ENCODE measurements at regions not wholly inside any gene's neighbourhood (a gene's known extent, or its start where the extent isn't known, plus 50 kb on each side); places are given as distances from the start of the nearest gene placed in this dataset.

DNA sequence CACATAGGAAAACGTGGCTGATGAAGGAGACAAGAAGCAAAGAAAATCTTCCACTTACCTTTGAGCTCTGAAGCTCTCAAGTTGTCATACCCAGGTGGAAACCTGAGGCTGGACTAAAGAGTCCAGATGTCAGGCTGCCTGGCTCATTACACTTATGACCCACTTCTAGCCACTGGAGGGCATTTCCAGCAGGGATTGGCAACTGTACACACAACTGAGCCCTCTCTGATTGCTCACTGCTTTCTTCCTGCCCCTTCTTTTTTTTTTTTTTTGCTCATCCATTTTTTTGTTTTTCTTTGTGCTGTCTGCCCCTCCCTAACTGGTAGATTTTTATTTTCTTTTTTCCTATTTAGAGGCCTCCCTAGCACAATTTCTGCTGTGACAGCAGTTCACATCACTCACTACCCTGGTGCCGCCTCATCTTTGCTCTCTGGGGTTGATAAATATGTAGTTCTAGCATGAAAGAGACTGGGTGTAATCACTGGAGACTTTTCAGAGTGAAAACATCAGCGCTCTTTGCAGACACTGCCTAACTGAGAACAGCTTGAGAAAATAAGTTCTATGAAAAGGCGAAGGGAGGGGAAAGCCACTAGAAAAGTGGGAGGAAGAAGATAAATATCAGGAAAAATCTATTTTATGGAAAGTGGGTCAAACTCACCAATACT, 334.5 kb downstream of the NUF2 start:
- Histone ChIP-seq H3K79me2 (ENCODE audit: control insufficient read depth, insufficient read depth, low read length) (no peaks in the 10 kb centered on the region), H3K9ac (replicated peaks; ENCODE audit: extremely low read depth, insufficient read depth, low read length) (no peak overlapping the region), H3K4me1 (ENCODE audit: control insufficient read depth, extremely low read depth, insufficient read depth, low read length) (no peaks in the 10 kb centered on the region), H4K20me1 (replicated peaks; ENCODE audit: control insufficient read depth, extremely low read depth, insufficient read depth, low read length) (no peaks in the 10 kb centered on the region), H3K4me2 (ENCODE audit: insufficient read depth, low read length) (no peak overlapping the region), H3K27me3 (ENCODE audit: control insufficient read depth in 2 of 2, insufficient read depth in 2 of 2, low read length in 2 of 2) (no peaks in the 10 kb centered on the region), H3K9me1 (replicated peaks; ENCODE audit: control insufficient read depth, extremely low read depth, insufficient read depth, low read length) (no peaks in the 10 kb centered on the region), H2AFZ (ENCODE audit: low read depth, low read length) (no peak overlapping the region), H3K4me3 (replicated peaks in 1 of 3; ENCODE audit: insufficient read depth in 1 of 3, low read depth in 1 of 3, low read length in 3 of 3) (no peak overlapping the region), H3K9me3 (replicated peaks; ENCODE audit: control insufficient read depth, insufficient read depth, low read length) (no peaks in the 10 kb centered on the region), H3K27ac (ENCODE audit: insufficient read depth, low read depth, low read length) (no peak overlapping the region), H3K36me3 (ENCODE audit: control insufficient read depth in 2 of 2, extremely low read depth in 1 of 2, insufficient read depth in 2 of 2, low read length in 2 of 2) (no peaks in the 10 kb centered on the region)
- FAIRE-seq (no peak), DNase-seq (ENCODE audit: low read depth, low spot score) (no peak)
- ChIA-PET POLR2A (no interaction called here), CTCF (no interaction called here)
- intact Hi-C loops (cut with micrococcal nuclease) = no loop called here
- no peak for TF ChIP-seq GATA2 (IDR thresholded peaks at IDR 0.05; ENCODE audit: insufficient read depth, insufficient read length, low read depth, low read length)
- TF ChIP-seq, protein P1, sequence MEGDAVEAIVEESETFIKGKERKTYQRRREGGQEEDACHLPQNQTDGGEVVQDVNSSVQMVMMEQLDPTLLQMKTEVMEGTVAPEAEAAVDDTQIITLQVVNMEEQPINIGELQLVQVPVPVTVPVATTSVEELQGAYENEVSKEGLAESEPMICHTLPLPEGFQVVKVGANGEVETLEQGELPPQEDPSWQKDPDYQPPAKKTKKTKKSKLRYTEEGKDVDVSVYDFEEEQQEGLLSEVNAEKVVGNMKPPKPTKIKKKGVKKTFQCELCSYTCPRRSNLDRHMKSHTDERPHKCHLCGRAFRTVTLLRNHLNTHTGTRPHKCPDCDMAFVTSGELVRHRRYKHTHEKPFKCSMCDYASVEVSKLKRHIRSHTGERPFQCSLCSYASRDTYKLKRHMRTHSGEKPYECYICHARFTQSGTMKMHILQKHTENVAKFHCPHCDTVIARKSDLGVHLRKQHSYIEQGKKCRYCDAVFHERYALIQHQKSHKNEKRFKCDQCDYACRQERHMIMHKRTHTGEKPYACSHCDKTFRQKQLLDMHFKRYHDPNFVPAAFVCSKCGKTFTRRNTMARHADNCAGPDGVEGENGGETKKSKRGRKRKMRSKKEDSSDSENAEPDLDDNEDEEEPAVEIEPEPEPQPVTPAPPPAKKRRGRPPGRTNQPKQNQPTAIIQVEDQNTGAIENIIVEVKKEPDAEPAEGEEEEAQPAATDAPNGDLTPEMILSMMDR (IDR thresholded peaks at IDR 0.05; ENCODE audit: extremely low read depth in 1 of 2, insufficient read depth in 1 of 2, low read depth in 1 of 2, low read length in 2 of 2) = no peak
- TF ChIP-seq, protein P2, sequence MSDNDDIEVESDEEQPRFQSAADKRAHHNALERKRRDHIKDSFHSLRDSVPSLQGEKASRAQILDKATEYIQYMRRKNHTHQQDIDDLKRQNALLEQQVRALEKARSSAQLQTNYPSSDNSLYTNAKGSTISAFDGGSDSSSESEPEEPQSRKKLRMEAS (IDR thresholded peaks at IDR 0.05; ENCODE audit: insufficient read depth, insufficient read length) = no peak
- no peak for TF ChIP-seq MYC (IDR thresholded peaks at IDR 0.05; ENCODE audit: low read depth, low read length)
- no peak for TF ChIP-seq POLR2AphosphoS5 (IDR thresholded peaks at IDR 0.05; ENCODE audit: insufficient read depth, low read depth, low read length)
- no peak for TF ChIP-seq POLR2A (IDR thresholded peaks at IDR 0.05; ENCODE audit: low read depth, low read length)
- TF ChIP-seq JUN (IDR thresholded peaks at IDR 0.05; ENCODE audit: borderline replicate concordance, insufficient read depth, insufficient read length, low read depth) = no peak
- no peak for TF ChIP-seq FOS (IDR thresholded peaks at IDR 0.05; ENCODE audit: borderline replicate concordance, insufficient read depth, low read length)
- no peak for TF ChIP-seq EZH2 (IDR thresholded peaks at IDR 0.05; ENCODE audit: borderline replicate concordance, low read depth, low read length, severe bottlenecking)
- BruUV-seq (replicated peaks) = no TSS peak
- dilution Hi-C loops (cut with MboI; ENCODE audit: extremely low pct_ligation_motif_present, low sequenced_read_pairs) = no loop called here
